B cell (primary cell): ENCODE measurements at regions not wholly inside any gene's neighbourhood (a gene's known extent, or its start where the extent isn't known, plus 50 kb on each side); places are given as distances from the start of the nearest gene placed in this dataset.

Source experiments
- ATAC-seq: fragments of 200-7000 bp; cut with Tn5 transposase; one replicate; pipeline ENCODE4 v1.10.0; 2021; ENCODE audit warnings: low read depth, mild to moderate bottlenecking, moderate number of reproducible peaks, moderate library complexity
- CTCF ChIA-PET: fragments of 350-600 bp; sonication (Branson Sonifier 250); formaldehyde crosslinking; loops from one replicate; lab custom pipeline; 2021; ENCODE audit warnings: antibody characterized with exemption, inconsistent platforms; lab: Charles Lee
- POLR2A ChIA-PET: fragments of 350-600 bp; sonication (Branson Sonifier 250); formaldehyde crosslinking; loops from one replicate; lab custom pipeline; 2021; ENCODE audit warnings: antibody characterized with exemption; lab: Charles Lee
- DNase-seq: peaks from one replicate; pipeline ENCODE4 v3.0.0; 2013
- H2AFZ ChIP-seq: 2 replicates; pipeline ENCODE4 v1.6.1; 2012; ENCODE audit warnings: mild to moderate bottlenecking, low read depth, low read length; ENCODE audit not compliant: insufficient read depth, poor library complexity, severe bottlenecking
- H3K27ac ChIP-seq, 2 donors: 1 replicate in 1 of 2; 2 replicates in 1 of 2; pipeline ENCODE4 v1.5.1; 2012 to 2013; ENCODE audit warnings: low read length in 2 of 2, mild to moderate bottlenecking in 2 of 2, moderate library complexity in 1 of 2
- H3K27me3 ChIP-seq, 4 experiments: fragments of 200-600 bp in 1 of 4; sonication (generic) in 1 of 4; replicated peaks in 1 of 4; 1 replicate in 2 of 4; 2 replicates in 2 of 4; pipeline versions ENCODE4 v1.6.1 to v1.7.0; 2013 to 2016; ENCODE audit warnings: low read length in 3 of 4, mild to moderate bottlenecking in 2 of 4, mixed read lengths in 1 of 4, moderate library complexity in 1 of 4; ENCODE audit not compliant: insufficient read depth in 4 of 4, control insufficient read depth in 3 of 4; ENCODE audit errors: control extremely low read depth in 1 of 4
- H3K36me3 ChIP-seq, 2 experiments: replicated peaks in 1 of 2; 1 replicate in 1 of 2; 2 replicates in 1 of 2; pipeline versions ENCODE4 v1.6.1 to v1.7.1; 2013; ENCODE audit warnings: low read length in 1 of 2; ENCODE audit not compliant: insufficient read depth in 2 of 2, control insufficient read depth in 1 of 2; ENCODE audit errors: control extremely low read depth in 1 of 2, extremely low read depth in 1 of 2
- H3K4me1 ChIP-seq, 2 donors: fragments of 200-600 bp in 1 of 2; sonication (generic) in 1 of 2; 1 replicate in 1 of 2; 2 replicates in 1 of 2; pipeline versions ENCODE4 v1.5.1 to v1.6.1; 2013 to 2017; ENCODE audit warnings: low read length in 2 of 2; ENCODE audit not compliant: control insufficient read depth in 2 of 2, insufficient read depth in 2 of 2
- H3K4me2 ChIP-seq: replicated peaks from 2 replicates; pipeline ENCODE3; 2012; ENCODE audit warnings: mild to moderate bottlenecking, low read depth, low read length; ENCODE audit not compliant: poor library complexity, severe bottlenecking
- H3K4me3 ChIP-seq, 5 experiments: fragments of 200-600 bp in 1 of 5; sonication (generic) in 1 of 5; 1 replicate in 3 of 5; 2 replicates in 2 of 5; pipeline versions ENCODE4 v1.5.1 to v1.7.0; 2011 to 2016; ENCODE audit warnings: low read length in 4 of 5, mild to moderate bottlenecking in 4 of 5, low read depth in 2 of 5, control low read depth in 1 of 5, moderate library complexity in 1 of 5; ENCODE audit not compliant: insufficient read depth in 1 of 5; ENCODE audit errors: control extremely low read depth in 1 of 5, extremely low read depth in 1 of 5
- H3K79me2 ChIP-seq: fragments of 200-600 bp; sonication (generic); one replicate; pipeline ENCODE4 v1.6.0; 2016; ENCODE audit warnings: low read length; ENCODE audit not compliant: control insufficient read depth, insufficient read depth
- H3K9ac ChIP-seq: fragments of 200-600 bp; sonication (generic); 2 replicates; pipeline ENCODE4 v1.6.1; 2017; ENCODE audit warnings: mild to moderate bottlenecking, low read length, moderate library complexity
- H3K9me3 ChIP-seq, 3 donors: one replicate each; pipeline versions ENCODE4 v1.6.1 to v1.7.1; 2013; ENCODE audit warnings: low read length in 2 of 3; ENCODE audit not compliant: control insufficient read depth in 2 of 3, insufficient read depth in 1 of 3; ENCODE audit errors: control extremely low read depth in 1 of 3
- H4K20me1 ChIP-seq: 2 replicates; pipeline ENCODE4 v1.6.0; 2012; ENCODE audit warnings: mild to moderate bottlenecking, low read length; ENCODE audit not compliant: insufficient read depth, control insufficient read depth, poor library complexity, severe bottlenecking
- H3K27ac Mint-ChIP-seq: one replicate; pipeline ENCODE4 v1.8.0; 2021; ENCODE audit warnings: mixed read lengths
- H3K27me3 Mint-ChIP-seq: one replicate; pipeline ENCODE4 v1.8.0; 2021; ENCODE audit warnings: mixed read lengths
- H3K4me1 Mint-ChIP-seq: one replicate; pipeline ENCODE4 v1.8.0; 2021; ENCODE audit warnings: mixed read lengths
- H3K4me3 Mint-ChIP-seq: one replicate; pipeline ENCODE4 v1.8.0; 2021; ENCODE audit warnings: mixed read lengths
- H3K9me3 Mint-ChIP-seq: one replicate; pipeline ENCODE4 v1.8.0; 2022; ENCODE audit warnings: mixed read lengths; ENCODE audit not compliant: insufficient read depth
- EZH2 ChIP-seq: IDR thresholded peaks from 2 replicates; pipeline ENCODE4 v1.6.1; 2012; ENCODE audit warnings: borderline replicate concordance, low read depth, mild to moderate bottlenecking, moderate library complexity, low read length; ENCODE audit not compliant: insufficient read depth, poor library complexity, severe bottlenecking
- WGBS: methylation state at CpG from one replicate; pipeline ENCODE4 v1.1.5; 2013; ENCODE audit warnings: missing lambda C conversion rate; ENCODE audit not compliant: insufficient coverage; 5-methylcytosine and 5-hydroxymethylcytosine counted together
- intact Hi-C: fragments of 100-400 bp; cut with micrococcal nuclease; formaldehyde crosslinking; loops from one replicate; pipeline ENCODE4 v1.10.0; 2022
- TF ChIP-seq, protein P1 (sequence below): fragments of 200-600 bp; IDR thresholded peaks from one replicate; pipeline ENCODE4 v1.8.0; 2022; ENCODE audit warnings: antibody characterized with exemption, mild to moderate bottlenecking

DNA sequence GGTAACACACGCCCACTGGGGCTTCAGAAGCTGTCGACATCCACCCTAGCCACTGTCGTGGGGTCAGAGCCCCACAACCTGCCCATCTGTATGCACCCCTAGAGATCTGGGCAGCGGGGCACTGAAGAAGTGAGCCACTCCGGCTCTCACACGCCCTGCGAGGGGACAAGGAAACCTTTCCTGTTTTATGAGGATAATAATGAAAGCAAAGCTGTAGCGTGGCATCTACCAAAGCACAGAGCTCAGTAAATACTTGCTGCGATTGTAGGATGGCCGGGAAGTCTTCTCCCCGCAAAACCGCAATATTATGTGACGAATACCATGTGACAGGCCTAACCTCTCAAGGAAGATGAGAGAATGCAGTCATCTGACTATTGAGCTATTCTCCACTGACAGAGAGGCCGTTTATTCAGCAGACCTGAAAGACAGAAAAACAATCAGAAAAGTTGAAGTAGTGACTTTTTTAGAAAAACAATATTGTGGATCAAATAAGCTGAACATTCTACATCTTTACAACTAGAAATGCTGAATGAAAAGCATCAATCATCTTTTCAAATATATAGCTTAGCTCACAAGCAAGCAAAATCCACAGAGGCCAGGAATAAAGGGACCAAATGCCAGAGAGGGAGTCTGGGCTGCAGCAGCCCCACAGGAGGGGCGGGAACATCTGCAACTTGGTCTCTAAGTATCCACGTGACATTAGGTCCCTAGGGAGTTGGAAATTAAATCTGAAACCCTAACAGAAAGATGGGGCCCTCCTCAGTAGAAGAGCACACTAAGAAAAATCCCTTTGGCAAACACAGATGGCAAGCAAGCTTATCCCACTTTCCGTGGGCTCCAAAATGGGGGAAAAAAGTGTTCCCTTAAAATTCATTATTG lies 207.8 kb downstream of the TTLL2 start:
- H3K4me1 Mint-ChIP-seq: no peaks in the 10 kb centered on the region

DNA sequence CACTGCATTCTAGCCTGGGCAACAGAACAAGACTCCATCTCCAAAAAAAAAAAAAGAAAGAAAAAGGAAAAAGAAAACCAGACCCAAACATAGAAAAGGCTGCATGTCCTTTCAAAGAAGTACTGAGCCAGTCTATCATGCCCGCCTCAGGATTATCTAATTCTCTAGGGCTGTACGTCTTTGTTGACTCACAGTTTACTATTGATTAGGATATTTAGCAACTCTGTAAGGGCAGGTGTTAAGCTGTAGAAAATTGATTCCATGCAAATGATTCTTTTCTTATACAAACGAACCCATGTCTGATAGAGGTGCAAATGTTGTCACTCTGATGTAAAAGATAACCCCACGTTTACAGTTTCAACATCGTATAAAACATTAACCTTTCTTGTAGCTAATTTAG lies 209.0 kb downstream of the TTLL2 start:
- H3K27ac Mint-ChIP-seq: no peak overlapping the region
- POLR2A ChIA-PET: no interaction called here
- CTCF ChIA-PET: no interaction called here
- WGBS: 92% methylated on average over 2 of the region's 5 CpGs
- H3K27me3 Mint-ChIP-seq: peaks cover 26% of the 10 kb centered on the region
- H3K9me3 ChIP-seq: peaks cover 0 to 6% (median 4%) of the 10 kb centered on the region in 3 donors
- no peak overlapping the region for H2AFZ ChIP-seq
- no peak for ATAC-seq
- H3K27ac ChIP-seq: no peak overlapping the region
- H3K4me3 Mint-ChIP-seq: no peak overlapping the region
- TF ChIP-seq EZH2: no peak
- TF ChIP-seq, protein P1, sequence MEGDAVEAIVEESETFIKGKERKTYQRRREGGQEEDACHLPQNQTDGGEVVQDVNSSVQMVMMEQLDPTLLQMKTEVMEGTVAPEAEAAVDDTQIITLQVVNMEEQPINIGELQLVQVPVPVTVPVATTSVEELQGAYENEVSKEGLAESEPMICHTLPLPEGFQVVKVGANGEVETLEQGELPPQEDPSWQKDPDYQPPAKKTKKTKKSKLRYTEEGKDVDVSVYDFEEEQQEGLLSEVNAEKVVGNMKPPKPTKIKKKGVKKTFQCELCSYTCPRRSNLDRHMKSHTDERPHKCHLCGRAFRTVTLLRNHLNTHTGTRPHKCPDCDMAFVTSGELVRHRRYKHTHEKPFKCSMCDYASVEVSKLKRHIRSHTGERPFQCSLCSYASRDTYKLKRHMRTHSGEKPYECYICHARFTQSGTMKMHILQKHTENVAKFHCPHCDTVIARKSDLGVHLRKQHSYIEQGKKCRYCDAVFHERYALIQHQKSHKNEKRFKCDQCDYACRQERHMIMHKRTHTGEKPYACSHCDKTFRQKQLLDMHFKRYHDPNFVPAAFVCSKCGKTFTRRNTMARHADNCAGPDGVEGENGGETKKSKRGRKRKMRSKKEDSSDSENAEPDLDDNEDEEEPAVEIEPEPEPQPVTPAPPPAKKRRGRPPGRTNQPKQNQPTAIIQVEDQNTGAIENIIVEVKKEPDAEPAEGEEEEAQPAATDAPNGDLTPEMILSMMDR: no peak
- H3K4me3 ChIP-seq: no peak overlapping the region
- no peak overlapping the region for H3K9ac ChIP-seq
- no peaks in the 10 kb centered on the region for H3K9me3 Mint-ChIP-seq
- H3K4me1 ChIP-seq: no peaks in the 10 kb centered on the region
- no peak for DNase-seq
- intact Hi-C loops: no loop called here
- H3K4me2 ChIP-seq: no peak overlapping the region
- H3K36me3 ChIP-seq: no peaks in the 10 kb centered on the region
- H3K27me3 ChIP-seq: peaks cover 0 to 3% (median 0%) of the 10 kb centered on the region in 4 experiments
- no peaks in the 10 kb centered on the region for H3K4me1 Mint-ChIP-seq
- no peaks in the 10 kb centered on the region for H3K79me2 ChIP-seq
- H4K20me1 ChIP-seq: no peaks in the 10 kb centered on the region

More for the DNA sequence above, 207.8 kb downstream of the TTLL2 start:
- Histone ChIP-seq H3K79me2 (no peaks in the 10 kb centered on the region), H3K27me3 (no peaks in the 10 kb centered on the region), H3K4me2 (no peak overlapping the region), H3K4me3 (no peak overlapping the region), H3K9me3 (peaks cover 0 to 6% (median 4%) of the 10 kb centered on the region in 3 donors), H2AFZ (no peak overlapping the region), H3K4me1 (no peaks in the 10 kb centered on the region), H3K9ac (no peak overlapping the region), H4K20me1 (no peaks in the 10 kb centered on the region), H3K36me3 (no peaks in the 10 kb centered on the region), H3K27ac (no peak overlapping the region)
- Mint-ChIP-seq H3K4me3 (no peak overlapping the region), H3K27me3 (peaks cover 26% of the 10 kb centered on the region), H3K9me3 (no peaks in the 10 kb centered on the region), H3K27ac (no peak overlapping the region)
- intact Hi-C loops: no loop called here
- ChIA-PET CTCF (no interaction called here), POLR2A (no interaction called here)
- TF ChIP-seq EZH2: no peak
- TF ChIP-seq, protein P1: no peak
- WGBS: 90% methylated on average over 14 of the region's 17 CpGs
- ATAC-seq: no peak
- DNase-seq: no peak
